WTC11 (cell line): ENCODE measurements at regions not wholly inside any gene's neighbourhood (a gene's known extent, or its start where the extent isn't known, plus 50 kb on each side); places are given as distances from the start of the nearest gene placed in this dataset.
"Not testable (repeated sequence)": the region's sequence is repeated elsewhere in the genome, so short reads cannot be mapped to it uniquely, and the experiment has no call there.

Experiments
- ATF6 ChIP-seq: sonication (generic); formaldehyde crosslinking; IDR thresholded peaks from 2 replicates; pipeline ENCODE4 v1.8.1; 2023; ENCODE audit warnings: mild to moderate bottlenecking, missing genetic modification reagents
- FOXP1 ChIP-seq: sonication (generic); formaldehyde crosslinking; IDR thresholded peaks from 2 replicates; pipeline ENCODE4 v1.8.0; 2022; ENCODE audit warnings: missing genetic modification reagents, mild to moderate bottlenecking, moderate library complexity, borderline replicate concordance
- IRF1 ChIP-seq: sonication (generic); formaldehyde crosslinking; IDR thresholded peaks from 2 replicates; pipeline ENCODE4 v1.8.0; 2023; ENCODE audit warnings: missing genetic modification reagents
- TEAD1 ChIP-seq: sonication (generic); formaldehyde crosslinking; IDR thresholded peaks from 2 replicates; pipeline ENCODE4 v1.8.0; 2022; ENCODE audit warnings: mild to moderate bottlenecking, missing genetic modification reagents
- TF ChIP-seq, protein P1 (sequence below): fragments of 200-600 bp; IDR thresholded peaks from 2 replicates; pipeline ENCODE4 v1.8.0; 2022; ENCODE audit warnings: antibody characterized with exemption

GRCh38 chr12:9447791-9448614, 159.7 kb downstream of the KLRB1 start:
- not testable (repeated sequence) for TF ChIP-seq ATF6 (CRISPR knock-in tag); FOXP1 (CRISPR knock-in tag); IRF1 (CRISPR knock-in tag); TEAD1
- TF ChIP-seq, protein P1, sequence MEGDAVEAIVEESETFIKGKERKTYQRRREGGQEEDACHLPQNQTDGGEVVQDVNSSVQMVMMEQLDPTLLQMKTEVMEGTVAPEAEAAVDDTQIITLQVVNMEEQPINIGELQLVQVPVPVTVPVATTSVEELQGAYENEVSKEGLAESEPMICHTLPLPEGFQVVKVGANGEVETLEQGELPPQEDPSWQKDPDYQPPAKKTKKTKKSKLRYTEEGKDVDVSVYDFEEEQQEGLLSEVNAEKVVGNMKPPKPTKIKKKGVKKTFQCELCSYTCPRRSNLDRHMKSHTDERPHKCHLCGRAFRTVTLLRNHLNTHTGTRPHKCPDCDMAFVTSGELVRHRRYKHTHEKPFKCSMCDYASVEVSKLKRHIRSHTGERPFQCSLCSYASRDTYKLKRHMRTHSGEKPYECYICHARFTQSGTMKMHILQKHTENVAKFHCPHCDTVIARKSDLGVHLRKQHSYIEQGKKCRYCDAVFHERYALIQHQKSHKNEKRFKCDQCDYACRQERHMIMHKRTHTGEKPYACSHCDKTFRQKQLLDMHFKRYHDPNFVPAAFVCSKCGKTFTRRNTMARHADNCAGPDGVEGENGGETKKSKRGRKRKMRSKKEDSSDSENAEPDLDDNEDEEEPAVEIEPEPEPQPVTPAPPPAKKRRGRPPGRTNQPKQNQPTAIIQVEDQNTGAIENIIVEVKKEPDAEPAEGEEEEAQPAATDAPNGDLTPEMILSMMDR: not testable (repeated sequence)
